Fibroblast of lung (primary cell): ENCODE measurements at regions not wholly inside any gene's neighbourhood (a gene's known extent, or its start where the extent isn't known, plus 50 kb on each side); places are given as distances from the start of the nearest gene placed in this dataset.

Experiments used
- CTCF ChIP-seq, 2 donors: IDR thresholded peaks in 1 of 2; conservative IDR thresholded peaks in 1 of 2; 1 replicate in 1 of 2; 2 replicates in 1 of 2; pipeline ENCODE4 v1.5.1; 2011 to 2012; ENCODE audit warnings: low read length in 2 of 2, control low read depth in 1 of 2, inconsistent platforms in 1 of 2, low read depth in 1 of 2, mild to moderate bottlenecking in 1 of 2
- EZH2 ChIP-seq: IDR thresholded peaks from 2 replicates; pipeline ENCODE4 v1.5.1; 2012; ENCODE audit warnings: low read length, control low read depth, mild to moderate bottlenecking; ENCODE audit errors: missing control alignments

GRCh38 chr10:128744092-128744491 lies 617.9 kb upstream of the MKI67 start:
- TF ChIP-seq CTCF (conservative IDR thresholded peaks at IDR 0.05 in 1 of 2, IDR thresholded peaks at IDR 0.05 in 1 of 2; ENCODE audit: low read depth in 1 of 2, low read length in 2 of 2) = no peak
- no peak for TF ChIP-seq EZH2
